ENCODE measurements at regions not wholly inside any gene's neighbourhood (a gene's known extent, or its start where the extent isn't known, plus 50 kb on each side); places are given as distances from the start of the nearest gene placed in this dataset.
A peak's percentile ranks its signal among the peaks of the same experiment; 100 is the strongest.

- DNase-seq = no peak
These were observed 115.9 kb downstream of the INHBB start for GRCh38 chr2:120461546-120462537.

DNA sequence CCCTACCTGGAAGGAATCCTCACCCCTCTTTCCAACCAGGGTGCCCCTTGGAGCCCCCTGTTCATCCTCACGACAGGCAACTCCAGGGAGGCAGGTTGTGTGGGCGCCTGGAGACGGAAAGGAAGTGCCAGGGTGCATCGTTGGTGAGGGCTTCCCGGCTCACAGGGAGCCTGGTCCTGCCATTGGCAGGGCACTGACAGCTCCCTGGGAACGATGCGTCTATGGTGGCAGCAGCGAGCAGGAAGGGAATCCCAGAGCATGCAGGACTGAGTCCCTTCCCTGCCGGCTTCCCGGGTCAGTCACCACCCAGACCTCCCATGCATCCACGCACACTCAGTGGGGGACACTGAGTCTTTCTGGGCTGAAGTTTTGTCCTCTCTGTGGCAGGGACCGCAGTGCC lies 117.6 kb downstream of the INHBB start:
- no peak for DNase-seq

DNA sequence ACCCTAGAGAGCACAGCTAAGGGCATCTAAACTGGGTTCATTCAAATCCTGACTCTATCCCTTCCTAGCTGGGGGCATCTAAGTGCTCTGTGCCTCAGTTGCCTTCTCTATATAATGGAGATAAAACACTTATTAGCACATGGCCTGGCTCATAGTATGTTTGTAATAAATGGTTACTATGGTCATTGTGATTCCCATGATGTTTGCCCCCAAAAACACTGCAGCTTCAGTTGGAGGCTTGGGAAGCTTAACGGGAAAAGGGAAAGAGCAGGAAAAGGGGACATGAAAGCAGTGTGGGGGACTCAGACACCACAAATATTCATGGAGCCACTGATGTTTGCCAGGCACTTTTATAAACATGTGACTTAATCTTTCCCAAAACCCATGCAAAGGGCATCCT lies 118.1 kb downstream of the INHBB start:
- DNase-seq = no peak

DNA sequence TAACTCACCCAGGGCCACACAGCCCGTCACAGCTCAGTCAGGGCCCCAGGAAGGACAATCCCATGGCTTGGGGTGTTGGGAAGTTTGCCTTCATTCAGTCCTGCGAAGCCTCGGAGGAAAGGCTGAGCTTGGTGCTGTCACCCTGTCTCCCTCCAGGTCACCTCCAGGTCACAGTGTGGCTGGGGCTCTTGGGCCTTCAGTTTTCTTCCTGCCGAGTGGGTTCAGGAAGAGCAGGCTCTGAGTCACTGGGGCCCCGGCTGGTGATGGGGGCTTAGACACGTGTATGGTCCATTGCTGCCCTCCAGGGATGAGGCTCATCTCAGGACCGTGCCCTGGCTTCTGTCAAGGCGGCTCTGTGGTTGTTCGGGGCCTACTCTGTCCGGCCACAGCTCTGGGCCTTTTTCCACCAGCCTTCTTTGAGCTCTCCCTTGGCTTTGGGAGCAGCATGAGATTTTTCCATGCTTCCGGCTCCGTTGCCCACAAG lies 118.6 kb downstream of the INHBB start:
- no peak for DNase-seq

GRCh38 chr2:120465012-120465700 lies 119.2 kb downstream of the INHBB start:
- DNase-seq = no peak

DNA sequence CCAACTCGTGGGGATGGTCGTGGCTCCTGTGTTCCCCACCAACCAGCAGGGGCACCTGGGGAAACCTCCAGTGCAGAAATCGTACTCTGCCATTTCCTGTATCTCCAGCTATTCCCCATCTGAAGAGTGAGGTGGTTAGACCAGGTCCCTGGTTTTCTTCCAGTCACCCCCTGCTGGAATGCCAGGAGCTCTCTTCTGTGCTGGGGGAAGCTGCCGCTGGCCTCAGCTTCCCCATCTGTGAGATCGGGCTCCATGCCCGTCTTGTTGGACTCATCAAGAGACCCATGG lies 119.7 kb downstream of the INHBB start:
- no peak for DNase-seq

GRCh38 chr2:120465989-120466703 lies 120.2 kb downstream of the INHBB start:
- DNase-seq = no peak

DNA sequence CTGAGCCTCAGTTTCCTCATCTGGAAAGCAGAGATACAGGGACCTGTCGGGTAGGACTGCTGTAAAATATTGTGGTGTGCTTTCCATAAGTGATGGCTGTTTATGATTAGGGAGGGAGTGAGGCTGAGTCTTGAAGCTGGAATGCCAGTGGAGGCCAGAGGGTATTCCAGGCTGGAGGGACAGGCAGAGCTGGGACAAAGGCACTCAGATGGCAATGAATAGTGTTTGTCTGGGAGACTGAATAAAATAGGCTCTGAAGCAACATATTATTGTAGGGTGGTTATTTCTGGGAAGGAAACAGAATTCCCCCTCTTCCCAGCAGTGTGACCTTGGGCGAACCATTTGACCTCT lies 120.7 kb downstream of the INHBB start:
- no peak for DNase-seq

DNA sequence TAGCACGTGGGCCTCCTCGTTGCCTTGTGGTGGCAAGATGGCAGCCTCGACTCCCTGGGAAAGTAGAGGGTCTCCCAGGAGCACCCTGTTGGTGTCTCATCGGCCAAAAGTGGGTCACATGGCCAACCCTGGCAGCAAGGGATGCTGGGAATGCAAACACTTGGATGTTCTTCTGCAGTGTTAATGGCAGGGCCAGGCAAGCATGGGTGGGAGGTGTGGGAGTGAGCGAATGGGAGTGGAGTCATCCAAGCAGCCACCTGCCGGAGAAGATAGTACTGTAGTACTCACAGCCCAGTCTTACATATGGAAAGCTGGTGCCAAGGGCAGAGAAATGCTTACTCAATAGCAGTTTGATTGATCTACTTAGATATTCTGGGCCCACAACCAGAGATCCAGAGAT lies 122.2 kb downstream of the INHBB start:
- DNase-seq = no peak

DNA sequence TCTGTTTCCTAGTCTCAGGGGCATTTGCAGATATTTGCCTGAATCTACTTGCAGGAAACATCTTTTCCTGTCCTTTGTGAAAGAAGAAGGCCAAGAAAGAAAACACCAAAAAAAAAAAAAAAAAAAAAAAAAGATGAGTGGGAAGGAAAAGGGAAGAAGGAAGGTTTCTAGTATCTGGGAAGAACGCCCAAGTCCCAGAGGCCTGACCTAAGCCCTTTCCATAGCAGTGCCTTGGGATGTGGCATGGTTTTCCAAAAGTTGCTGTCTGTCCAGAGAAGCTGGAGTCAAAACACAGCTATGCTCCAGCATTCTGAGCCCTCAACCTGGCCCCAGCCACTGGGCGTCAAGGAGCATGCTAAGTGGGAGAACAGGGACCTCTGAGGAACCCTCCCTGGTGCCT lies 123.5 kb downstream of the INHBB start:
- DNase-seq = no peak

GRCh38 chr2:120470041-120470965 lies 124.4 kb downstream of the INHBB start:
- DNase-seq = peak; percentile 81

GRCh38 chr2:120471166-120471565 lies 125.2 kb downstream of the INHBB start:
- no peak for DNase-seq

DNA sequence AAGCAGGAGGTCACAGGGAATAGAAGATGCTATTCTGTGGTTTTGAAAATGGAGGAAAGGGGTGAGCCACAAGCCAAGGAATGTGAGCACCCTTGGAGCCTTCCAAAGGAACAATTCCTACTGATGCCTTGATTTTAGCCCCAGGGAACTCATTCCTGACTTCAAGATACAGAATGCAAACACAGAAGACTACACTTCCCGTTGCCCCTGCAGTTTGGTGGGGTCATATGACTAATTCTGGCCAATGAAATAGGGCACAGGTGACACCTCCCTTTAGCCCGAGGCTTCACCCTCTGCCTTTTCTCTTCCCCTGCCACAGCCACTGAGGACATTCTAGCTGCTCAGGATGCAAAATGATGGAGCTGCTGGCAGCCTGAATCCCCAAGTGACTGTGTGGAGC lies 126.1 kb downstream of the INHBB start:
- DNase-seq = no peak

GRCh38 chr2:120472891-120473309 lies 127.0 kb downstream of the INHBB start:
- DNase-seq = no peak

DNA sequence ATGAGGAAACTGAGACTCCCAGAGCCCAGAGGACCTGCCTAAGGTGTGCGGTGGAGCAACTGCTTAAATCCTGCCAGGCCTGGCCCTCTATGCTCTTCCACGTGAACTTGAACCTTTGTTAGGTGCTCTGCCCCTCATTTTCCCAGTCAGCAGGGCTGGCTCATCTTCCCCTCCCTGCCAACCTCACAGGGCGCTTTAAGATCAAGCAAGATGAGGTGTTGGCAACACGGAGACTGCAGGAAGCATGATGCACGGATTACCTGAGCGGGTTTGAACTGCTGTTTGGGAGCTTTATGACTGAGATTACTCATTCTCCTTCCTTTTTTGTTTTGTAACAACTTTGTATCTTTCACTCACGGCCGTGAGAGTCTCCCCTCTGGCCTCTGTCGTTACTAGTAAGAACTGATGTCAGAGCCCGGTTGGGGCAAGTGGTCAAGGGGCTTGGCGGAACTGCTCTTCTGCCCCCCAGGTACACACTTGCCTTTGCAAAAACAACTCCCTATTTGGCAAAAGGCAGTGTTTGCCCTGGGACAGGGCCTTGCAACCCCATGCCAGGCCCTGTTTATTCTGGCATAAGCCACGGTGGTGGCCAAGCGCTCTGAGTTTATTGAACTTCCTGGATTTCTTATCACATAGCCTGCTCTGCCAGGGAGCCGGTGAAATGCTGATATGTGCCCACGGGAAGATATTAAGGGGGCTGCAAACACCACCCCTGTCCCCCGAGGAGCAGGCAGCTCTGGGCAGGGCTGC lies 127.8 kb downstream of the INHBB start:
- no peak for DNase-seq

- DNase-seq = no peak
These were observed 128.6 kb downstream of the INHBB start for GRCh38 chr2:120474486-120474885.

- no peak for DNase-seq
These were observed 130.2 kb downstream of the INHBB start for GRCh38 chr2:120476141-120476540.

- no peak for DNase-seq
These were observed 131.3 kb downstream of the INHBB start for GRCh38 chr2:120477198-120477597.

DNA sequence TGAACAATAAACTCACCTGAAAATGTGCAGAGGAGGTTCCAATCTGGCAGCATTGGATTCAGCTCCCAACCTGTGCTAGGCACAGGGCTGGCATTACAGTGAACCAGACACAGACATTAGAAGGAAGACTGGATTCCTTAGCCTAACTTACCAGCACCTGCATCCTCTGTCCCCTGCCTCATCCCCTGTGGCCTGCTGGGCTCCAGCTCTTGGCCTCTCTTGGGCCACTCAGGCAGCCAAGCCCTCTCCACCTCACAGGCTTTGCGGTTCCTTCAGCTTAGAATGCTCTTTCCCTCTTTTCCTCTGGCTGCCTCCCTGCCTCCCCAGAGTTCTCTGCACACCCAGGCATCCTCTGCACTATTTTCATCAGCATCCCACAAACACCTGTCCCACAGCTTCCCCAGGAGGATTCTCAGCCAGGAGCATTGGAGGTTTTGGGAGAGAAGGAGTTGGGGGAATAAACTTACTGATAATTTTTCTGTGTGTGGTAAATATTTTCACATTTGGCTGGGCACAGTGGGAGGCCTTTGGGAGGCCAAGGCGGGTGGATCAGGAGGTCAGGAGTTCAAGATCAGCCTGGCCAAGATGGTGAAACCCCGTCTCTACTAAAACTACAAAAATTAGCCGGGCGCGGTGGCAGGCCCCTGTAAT lies 132.0 kb downstream of the INHBB start:
- DNase-seq = no peak

GRCh38 chr2:120480346-120480902 lies 134.5 kb downstream of the INHBB start:
- no peak for DNase-seq

DNA sequence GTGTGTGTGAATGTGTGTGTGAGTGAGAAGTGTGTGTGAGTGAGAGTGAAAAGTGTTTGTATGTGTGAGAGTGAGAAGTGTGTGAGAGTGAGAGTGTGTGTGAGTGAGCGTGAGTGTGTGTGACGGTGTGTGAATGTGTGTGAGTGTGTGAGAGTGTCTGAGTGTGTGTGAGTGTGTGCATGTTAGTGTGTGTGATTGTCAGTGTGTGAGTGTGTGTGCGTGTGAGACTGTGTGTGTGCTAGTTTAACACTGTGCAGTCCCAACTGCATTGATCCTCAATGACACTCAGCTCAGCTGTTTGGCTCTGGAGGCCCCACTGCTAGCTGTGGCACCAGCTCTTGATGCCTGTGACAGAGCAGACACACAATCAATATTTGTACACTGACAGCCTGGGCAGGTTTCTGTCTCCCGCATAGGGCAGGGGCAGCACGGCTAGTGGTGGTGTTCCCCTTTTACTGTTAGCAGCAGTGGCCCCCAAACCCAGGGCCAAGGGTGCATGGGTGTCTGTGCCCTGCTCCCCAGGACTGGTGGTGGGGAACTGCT lies 135.0 kb downstream of the INHBB start:
- DNase-seq = no peak

All from T1000 (cell line).